ENCODE measurements at regions not wholly inside any gene's neighbourhood (a gene's known extent, or its start where the extent isn't known, plus 50 kb on each side); places are given as distances from the start of the nearest gene placed in this dataset.

GRCh38 chr11:122232985-122233384 is 117.0 kb upstream of the BLID start (continued):
- TF ChIP-seq ARNTL (CRISPR knock-in tag; IDR thresholded peaks at IDR 0.05; ENCODE audit: borderline replicate concordance, low read depth) (no peak), CSDC2 (CRISPR knock-in tag; IDR thresholded peaks at IDR 0.05) (no peak), ZNF8 (CRISPR knock-in tag; IDR thresholded peaks at IDR 0.05) (no peak), CSRNP3 (CRISPR knock-in tag; IDR thresholded peaks at IDR 0.05) (no peak), RARB (CRISPR knock-in tag; IDR thresholded peaks at IDR 0.05) (no peak), TCF4 (CRISPR knock-in tag; IDR thresholded peaks at IDR 0.05; ENCODE audit: borderline replicate concordance) (no peak)

GRCh38 chr11:122230385-122230755 is 114.4 kb upstream of the BLID start:
- no peak for ATAC-seq
- no peak for TF ChIP-seq PPARA (CRISPR knock-in tag; IDR thresholded peaks at IDR 0.05; ENCODE audit: borderline replicate concordance)
- no peak for TF ChIP-seq RARB (CRISPR knock-in tag; IDR thresholded peaks at IDR 0.05)
- no peak for TF ChIP-seq SNAI2 (CRISPR knock-in tag; IDR thresholded peaks at IDR 0.05)
- no peak for TF ChIP-seq ESRRG (CRISPR knock-in tag; IDR thresholded peaks at IDR 0.05)
- TF ChIP-seq ZNF565 (CRISPR knock-in tag; conservative IDR thresholded peaks at IDR 0.05; ENCODE audit: low read depth), result no peak
- no peak for TF ChIP-seq CSRNP3 (CRISPR knock-in tag; IDR thresholded peaks at IDR 0.05)
- TF ChIP-seq ZNF8 (CRISPR knock-in tag; IDR thresholded peaks at IDR 0.05), result no peak
- no peak for TF ChIP-seq OSR1 (CRISPR knock-in tag; IDR thresholded peaks at IDR 0.05)
- no peak for TF ChIP-seq GLIS3 (CRISPR knock-in tag; IDR thresholded peaks at IDR 0.05)

- ATAC-seq, result no peak
- TF ChIP-seq BACH2 (CRISPR knock-in tag; IDR thresholded peaks at IDR 0.05; ENCODE audit: borderline replicate concordance), result no peak
- no peak for TF ChIP-seq ESRRG (CRISPR knock-in tag; IDR thresholded peaks at IDR 0.05)
- no peak for TF ChIP-seq CSDC2 (CRISPR knock-in tag; IDR thresholded peaks at IDR 0.05)
- no peak for TF ChIP-seq ISL1 (CRISPR knock-in tag; IDR thresholded peaks at IDR 0.05)
- TF ChIP-seq OSR1 (CRISPR knock-in tag; IDR thresholded peaks at IDR 0.05), result no peak
- TF ChIP-seq PPARA (CRISPR knock-in tag; IDR thresholded peaks at IDR 0.05; ENCODE audit: borderline replicate concordance), result no peak
- no peak for TF ChIP-seq PATZ1 (CRISPR knock-in tag; IDR thresholded peaks at IDR 0.05; ENCODE audit: borderline replicate concordance)
Measured at GRCh38 chr11:122229481-122230384, 113.7 kb upstream of the BLID start.

- TF ChIP-seq PATZ1 (CRISPR knock-in tag; IDR thresholded peaks at IDR 0.05; ENCODE audit: borderline replicate concordance) (no peak), CSDC2 (CRISPR knock-in tag; IDR thresholded peaks at IDR 0.05) (no peak)
- ATAC-seq, result no peak
Measured at GRCh38 chr11:122229078-122229477, 113.1 kb upstream of the BLID start.

GRCh38 chr11:122226810-122227379 is 110.9 kb upstream of the BLID start:
- peak; percentile 57 for ATAC-seq
- TF ChIP-seq ZFP30 (CRISPR knock-in tag; IDR thresholded peaks at IDR 0.05) (no peak), ZFP3 (CRISPR knock-in tag; IDR thresholded peaks at IDR 0.05) (no peak), ARNTL (CRISPR knock-in tag; IDR thresholded peaks at IDR 0.05; ENCODE audit: borderline replicate concordance, low read depth) (no peak), CSRNP3 (CRISPR knock-in tag; IDR thresholded peaks at IDR 0.05) (no peak), TCF4 (CRISPR knock-in tag; IDR thresholded peaks at IDR 0.05; ENCODE audit: borderline replicate concordance) (no peak), SNAI2 (CRISPR knock-in tag; IDR thresholded peaks at IDR 0.05) (no peak), ZNF565 (CRISPR knock-in tag; conservative IDR thresholded peaks at IDR 0.05; ENCODE audit: low read depth) (no peak), TSHZ2 (CRISPR knock-in tag; IDR thresholded peaks at IDR 0.05) (no peak), ZNF70 (CRISPR knock-in tag; IDR thresholded peaks at IDR 0.05) (no peak), BACH2 (CRISPR knock-in tag; IDR thresholded peaks at IDR 0.05; ENCODE audit: borderline replicate concordance) (no peak)

Measured in SK-N-SH treated with all-trans-retinoic acid at 6 μM for 48 hours (cell line).